ENCODE measurements at regions not wholly inside any gene's neighbourhood (a gene's known extent, or its start where the extent isn't known, plus 50 kb on each side); places are given as distances from the start of the nearest gene placed in this dataset.

- TF ChIP-seq POLR2AphosphoS5 (IDR thresholded peaks at IDR 0.05; ENCODE audit: low read depth) (no peak), GABPA (IDR thresholded peaks at IDR 0.05; ENCODE audit: low read depth) (no peak), CTCF (IDR thresholded peaks at IDR 0.05; ENCODE audit: insufficient read depth, low read length) (no peak), SPI1 (IDR thresholded peaks at IDR 0.05; ENCODE audit: borderline replicate concordance, low read depth) (no peak), REST (IDR thresholded peaks at IDR 0.05; ENCODE audit: insufficient replicate concordance, low read depth) (no peak)
- H3K4me3 ChIP-seq (replicated peaks; ENCODE audit: insufficient read depth, low read length) = no peak overlapping the region
- DNase-seq (ENCODE audit: low read depth in 1 of 2, low spot score in 1 of 2) = no peak
- H3K27ac ChIP-seq (replicated peaks) = no peak overlapping the region
- H3K27me3 ChIP-seq (ENCODE audit: insufficient read depth, poor library complexity, severe bottlenecking) = no peaks in the 10 kb centered on the region
Observed at GRCh38 chr3:168613151-168613550, 517.4 kb upstream of the GOLIM4 start.

- H3K27ac ChIP-seq (replicated peaks) = no peak overlapping the region
- H3K27me3 ChIP-seq (ENCODE audit: insufficient read depth, poor library complexity, severe bottlenecking) = no peaks in the 10 kb centered on the region
- TF ChIP-seq GABPA (IDR thresholded peaks at IDR 0.05; ENCODE audit: low read depth) (no peak), SPI1 (IDR thresholded peaks at IDR 0.05; ENCODE audit: borderline replicate concordance, low read depth) (no peak), CTCF (IDR thresholded peaks at IDR 0.05; ENCODE audit: insufficient read depth, low read length) (no peak), POLR2AphosphoS5 (IDR thresholded peaks at IDR 0.05; ENCODE audit: low read depth) (no peak), REST (IDR thresholded peaks at IDR 0.05; ENCODE audit: insufficient replicate concordance, low read depth) (no peak)
- H3K4me3 ChIP-seq (replicated peaks; ENCODE audit: insufficient read depth, low read length) = no peak overlapping the region
- DNase-seq (ENCODE audit: low read depth in 1 of 2, low spot score in 1 of 2) = no peak
Observed at GRCh38 chr3:168612671-168613070, 516.9 kb upstream of the GOLIM4 start.

- H3K27ac ChIP-seq (replicated peaks) = no peak overlapping the region
- no peaks in the 10 kb centered on the region for H3K27me3 ChIP-seq (ENCODE audit: insufficient read depth, poor library complexity, severe bottlenecking)
- DNase-seq (ENCODE audit: low read depth in 1 of 2, low spot score in 1 of 2) = no peak
- H3K4me3 ChIP-seq (replicated peaks; ENCODE audit: insufficient read depth, low read length) = no peak overlapping the region
- TF ChIP-seq SPI1 (IDR thresholded peaks at IDR 0.05; ENCODE audit: borderline replicate concordance, low read depth) = no peak
- no peak for TF ChIP-seq CTCF (IDR thresholded peaks at IDR 0.05; ENCODE audit: insufficient read depth, low read length)
- TF ChIP-seq GABPA (IDR thresholded peaks at IDR 0.05; ENCODE audit: low read depth) = no peak
- no peak for TF ChIP-seq POLR2AphosphoS5 (IDR thresholded peaks at IDR 0.05; ENCODE audit: low read depth)
- no peak for TF ChIP-seq REST (IDR thresholded peaks at IDR 0.05; ENCODE audit: insufficient replicate concordance, low read depth)
Observed at GRCh38 chr3:168611826-168612225, 516.1 kb upstream of the GOLIM4 start.

Data from HL-60 (cell line).